ENCODE measurements at regions not wholly inside any gene's neighbourhood (a gene's known extent, or its start where the extent isn't known, plus 50 kb on each side); places are given as distances from the start of the nearest gene placed in this dataset.

DNA sequence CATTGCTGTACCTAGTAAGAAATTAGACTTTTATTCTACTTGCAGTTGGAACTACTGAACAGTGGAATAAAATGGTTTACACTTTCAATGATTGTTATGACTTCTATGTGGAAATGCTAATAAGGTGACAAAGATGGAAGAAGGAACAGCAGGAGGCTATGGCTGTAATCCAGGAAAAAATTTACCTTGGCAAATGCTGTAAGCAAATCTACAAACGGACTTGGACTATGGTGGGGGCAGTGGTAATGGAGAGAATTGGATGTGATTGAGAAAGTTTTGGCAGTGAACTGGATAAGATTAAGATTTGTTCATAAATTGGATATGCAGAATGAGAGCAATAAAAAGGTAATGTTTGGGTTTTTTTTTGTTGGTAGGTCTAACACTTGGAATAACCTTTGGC, 111.0 kb upstream of the ERBB4 start:
- intact Hi-C loops (cut with micrococcal nuclease) (no loop called here), dilution Hi-C loops (cut with MboI; ENCODE audit: extremely low pct_ligation_motif_present, low sequenced_read_pairs) (no loop called here)
- Histone ChIP-seq H3K27me3 (ENCODE audit: control insufficient read depth in 2 of 2, insufficient read depth in 2 of 2, low read length in 2 of 2) (no peaks in the 10 kb centered on the region), H4K20me1 (replicated peaks; ENCODE audit: control insufficient read depth, extremely low read depth, insufficient read depth, low read length) (no peaks in the 10 kb centered on the region), H3K9ac (replicated peaks; ENCODE audit: extremely low read depth, insufficient read depth, low read length) (no peak overlapping the region), H3K4me3 (replicated peaks in 1 of 3; ENCODE audit: insufficient read depth in 1 of 3, low read depth in 1 of 3, low read length in 3 of 3) (no peak overlapping the region), H3K9me3 (replicated peaks; ENCODE audit: control insufficient read depth, insufficient read depth, low read length) (no peaks in the 10 kb centered on the region), H3K4me1 (ENCODE audit: control insufficient read depth, extremely low read depth, insufficient read depth, low read length) (no peaks in the 10 kb centered on the region), H2AFZ (ENCODE audit: low read depth, low read length) (no peak overlapping the region), H3K9me1 (replicated peaks; ENCODE audit: control insufficient read depth, extremely low read depth, insufficient read depth, low read length) (no peaks in the 10 kb centered on the region), H3K4me2 (ENCODE audit: insufficient read depth, low read length) (no peak overlapping the region), H3K27ac (ENCODE audit: insufficient read depth, low read depth, low read length) (no peak overlapping the region), H3K36me3 (ENCODE audit: control insufficient read depth in 2 of 2, extremely low read depth in 1 of 2, insufficient read depth in 2 of 2, low read length in 2 of 2) (no peaks in the 10 kb centered on the region), H3K79me2 (ENCODE audit: control insufficient read depth, insufficient read depth, low read length) (no peaks in the 10 kb centered on the region)
- no TSS peak for BruUV-seq (replicated peaks)
- TF ChIP-seq JUN (IDR thresholded peaks at IDR 0.05; ENCODE audit: borderline replicate concordance, insufficient read depth, insufficient read length, low read depth) (no peak), GATA2 (IDR thresholded peaks at IDR 0.05; ENCODE audit: insufficient read depth, insufficient read length, low read depth, low read length) (no peak), POLR2AphosphoS5 (IDR thresholded peaks at IDR 0.05; ENCODE audit: insufficient read depth, low read depth, low read length) (no peak), EZH2 (IDR thresholded peaks at IDR 0.05; ENCODE audit: borderline replicate concordance, low read depth, low read length, severe bottlenecking) (no peak), MAX (IDR thresholded peaks at IDR 0.05; ENCODE audit: insufficient read depth, insufficient read length) (no peak), POLR2A (IDR thresholded peaks at IDR 0.05; ENCODE audit: low read depth, low read length) (no peak), MYC (IDR thresholded peaks at IDR 0.05; ENCODE audit: low read depth, low read length) (no peak), FOS (IDR thresholded peaks at IDR 0.05; ENCODE audit: borderline replicate concordance, insufficient read depth, low read length) (no peak)
- TF ChIP-seq, protein P1, sequence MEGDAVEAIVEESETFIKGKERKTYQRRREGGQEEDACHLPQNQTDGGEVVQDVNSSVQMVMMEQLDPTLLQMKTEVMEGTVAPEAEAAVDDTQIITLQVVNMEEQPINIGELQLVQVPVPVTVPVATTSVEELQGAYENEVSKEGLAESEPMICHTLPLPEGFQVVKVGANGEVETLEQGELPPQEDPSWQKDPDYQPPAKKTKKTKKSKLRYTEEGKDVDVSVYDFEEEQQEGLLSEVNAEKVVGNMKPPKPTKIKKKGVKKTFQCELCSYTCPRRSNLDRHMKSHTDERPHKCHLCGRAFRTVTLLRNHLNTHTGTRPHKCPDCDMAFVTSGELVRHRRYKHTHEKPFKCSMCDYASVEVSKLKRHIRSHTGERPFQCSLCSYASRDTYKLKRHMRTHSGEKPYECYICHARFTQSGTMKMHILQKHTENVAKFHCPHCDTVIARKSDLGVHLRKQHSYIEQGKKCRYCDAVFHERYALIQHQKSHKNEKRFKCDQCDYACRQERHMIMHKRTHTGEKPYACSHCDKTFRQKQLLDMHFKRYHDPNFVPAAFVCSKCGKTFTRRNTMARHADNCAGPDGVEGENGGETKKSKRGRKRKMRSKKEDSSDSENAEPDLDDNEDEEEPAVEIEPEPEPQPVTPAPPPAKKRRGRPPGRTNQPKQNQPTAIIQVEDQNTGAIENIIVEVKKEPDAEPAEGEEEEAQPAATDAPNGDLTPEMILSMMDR (IDR thresholded peaks at IDR 0.05; ENCODE audit: extremely low read depth in 1 of 2, insufficient read depth in 1 of 2, low read depth in 1 of 2, low read length in 2 of 2), result no peak
- no peak for FAIRE-seq
- no peak for DNase-seq (ENCODE audit: low read depth, low spot score)
- ChIA-PET POLR2A (no interaction called here), CTCF (no interaction called here)
